SJSA1 (cell line): ENCODE measurements at regions not wholly inside any gene's neighbourhood (a gene's known extent, or its start where the extent isn't known, plus 50 kb on each side); places are given as distances from the start of the nearest gene placed in this dataset.
A peak's percentile ranks its signal among the peaks of the same experiment; 100 is the strongest.

ENCODE experiments used
- DNase-seq, 2 experiments: peaks; one replicate each; pipeline ENCODE4 v3.0.0-alpha.2; 2015 to 2020; ENCODE audit warnings: low spot score in 2 of 2, low read depth in 1 of 2
- H3K27ac ChIP-seq: fragments of 250-450 bp; sonication (Bioruptor Pico); 2 replicates; pipeline ENCODE4 v1.5.1; 2020; ENCODE audit warnings: mild to moderate bottlenecking, moderate library complexity
- H3K27me3 ChIP-seq: fragments of 250-450 bp; sonication (Bioruptor Pico); replicated peaks from 2 replicates; pipeline ENCODE4 v1.5.1; 2020; ENCODE audit warnings: mild to moderate bottlenecking, moderate library complexity
- H3K36me3 ChIP-seq: fragments of 250-450 bp; sonication (Bioruptor Pico); 2 replicates; pipeline ENCODE4 v1.5.1; 2020; ENCODE audit warnings: mild to moderate bottlenecking
- H3K4me1 ChIP-seq: fragments of 250-450 bp; sonication (Bioruptor Pico); replicated peaks from 2 replicates; pipeline ENCODE4 v1.6.1; 2021; ENCODE audit warnings: mild to moderate bottlenecking
- H3K4me3 ChIP-seq: fragments of 250-450 bp; sonication (Bioruptor Pico); 2 replicates; pipeline ENCODE4 v1.5.1; 2020; ENCODE audit warnings: mild to moderate bottlenecking
- H3K9me3 ChIP-seq: fragments of 250-450 bp; sonication (Bioruptor Pico); replicated peaks from 2 replicates; pipeline ENCODE4 v1.5.1; 2020; ENCODE audit warnings: mild to moderate bottlenecking

DNA sequence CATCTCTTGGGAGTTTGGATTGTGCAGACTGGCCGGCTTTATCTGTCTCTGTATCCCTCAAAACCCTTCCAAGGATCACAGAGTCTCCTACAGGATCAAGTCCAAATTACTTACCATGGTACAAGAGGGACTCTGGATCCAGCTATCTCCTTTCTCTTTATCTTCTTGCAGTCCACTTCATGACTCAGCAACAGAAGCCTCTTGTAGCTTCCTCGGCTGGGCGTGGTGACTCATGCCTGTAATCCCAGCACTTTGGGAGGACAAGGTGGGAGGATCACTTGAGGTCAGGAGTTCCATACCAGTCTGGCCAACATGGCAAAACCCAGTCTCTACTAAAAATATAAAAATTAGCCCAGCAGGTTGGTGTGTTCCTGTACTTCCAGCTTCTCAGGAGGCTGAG, 189.7 kb downstream of the BCAT1 start:
- Histone ChIP-seq H3K27ac (no peak overlapping the region; the same call in 1 of the 2 replicates), H3K4me3 (no peak overlapping the region), H3K36me3 (no peaks in the 10 kb centered on the region), H3K9me3 (no peaks in the 10 kb centered on the region), H3K27me3 (no peaks in the 10 kb centered on the region), H3K4me1 (peaks cover 52% of the 10 kb centered on the region)
- peak in 1 of 2 experiments; percentile 54 for DNase-seq

DNA sequence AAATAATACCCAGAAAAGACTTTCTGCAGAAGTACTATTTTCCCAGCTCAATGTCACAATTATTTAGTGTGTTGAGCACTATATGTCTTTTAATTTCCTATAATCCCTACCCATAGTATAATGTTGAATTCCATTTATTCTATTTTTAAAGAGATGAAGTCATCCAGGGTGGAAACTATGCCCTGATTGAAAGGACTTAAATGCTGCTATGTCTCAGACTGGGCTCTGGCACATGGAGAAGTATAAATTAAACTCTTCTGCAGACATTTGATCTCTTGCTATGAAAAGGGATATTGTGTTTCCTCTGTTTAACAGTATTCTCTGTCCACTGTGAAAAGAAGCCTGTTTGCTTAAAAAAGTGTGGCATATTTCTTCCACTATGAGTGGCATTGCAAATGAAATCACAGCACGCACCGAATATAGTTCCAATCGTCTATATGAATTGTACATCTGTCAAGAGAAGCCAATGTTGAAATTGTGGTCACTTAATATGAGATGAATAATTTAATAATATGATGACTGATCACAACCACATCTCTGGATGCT, 192.3 kb downstream of the BCAT1 start:
- no peak overlapping the region for H3K4me3 ChIP-seq
- H3K36me3 ChIP-seq = no peaks in the 10 kb centered on the region
- H3K27ac ChIP-seq = no peak overlapping the region
- peaks cover 59% of the 10 kb centered on the region for H3K4me1 ChIP-seq
- no peak for DNase-seq
- H3K9me3 ChIP-seq = no peaks in the 10 kb centered on the region
- H3K27me3 ChIP-seq = no peaks in the 10 kb centered on the region

DNA sequence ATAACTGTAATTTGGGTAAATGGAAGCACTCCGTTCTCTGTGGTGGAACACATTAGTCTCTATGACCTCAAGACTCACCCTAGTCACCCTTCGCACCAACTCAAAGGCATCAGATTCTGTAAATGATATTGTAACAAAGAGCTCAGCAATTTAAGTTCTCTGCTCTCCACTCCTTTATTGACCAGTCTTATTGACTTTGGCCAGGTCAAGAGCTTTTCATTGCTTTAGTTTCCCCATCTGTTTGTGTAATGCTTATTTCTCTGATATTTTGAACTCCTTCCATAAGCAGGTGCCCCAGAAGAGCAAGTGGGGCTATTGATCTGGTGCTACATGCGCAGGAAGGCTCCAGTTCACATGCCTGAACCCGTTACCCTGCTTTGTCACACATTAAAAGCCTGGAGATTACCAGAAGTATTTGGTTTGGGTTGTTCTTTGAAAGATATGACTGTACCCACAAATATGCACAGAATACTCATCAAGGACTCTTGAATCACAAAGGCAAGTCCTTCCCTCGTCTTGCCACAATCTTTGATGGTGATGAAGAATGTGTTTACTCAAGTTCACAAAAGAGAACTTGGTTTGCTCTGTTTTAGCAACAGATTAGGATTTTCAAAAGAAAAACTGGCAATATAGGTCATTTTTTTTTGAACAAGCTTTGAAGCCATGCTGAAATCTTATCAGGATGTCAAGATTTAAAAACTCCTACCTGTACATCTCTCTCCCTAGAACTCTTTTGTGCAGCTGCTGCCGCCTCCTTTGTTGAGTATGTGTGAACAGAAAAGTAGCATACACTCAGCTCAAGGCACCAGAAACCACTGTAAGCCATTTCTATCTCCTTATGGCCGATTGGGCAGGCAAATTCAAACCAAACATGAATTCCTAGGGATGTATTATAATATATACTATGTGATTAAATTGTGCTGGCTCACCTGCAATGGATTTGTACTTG, 193.9 kb downstream of the BCAT1 start:
- Histone ChIP-seq H3K36me3 (no peaks in the 10 kb centered on the region), H3K9me3 (no peaks in the 10 kb centered on the region), H3K27me3 (no peaks in the 10 kb centered on the region), H3K4me3 (no peak overlapping the region), H3K27ac (peak overlapping the region; percentile 74), H3K4me1 (peaks cover 60% of the 10 kb centered on the region)
- DNase-seq = peak; percentile 56 to 86

DNA sequence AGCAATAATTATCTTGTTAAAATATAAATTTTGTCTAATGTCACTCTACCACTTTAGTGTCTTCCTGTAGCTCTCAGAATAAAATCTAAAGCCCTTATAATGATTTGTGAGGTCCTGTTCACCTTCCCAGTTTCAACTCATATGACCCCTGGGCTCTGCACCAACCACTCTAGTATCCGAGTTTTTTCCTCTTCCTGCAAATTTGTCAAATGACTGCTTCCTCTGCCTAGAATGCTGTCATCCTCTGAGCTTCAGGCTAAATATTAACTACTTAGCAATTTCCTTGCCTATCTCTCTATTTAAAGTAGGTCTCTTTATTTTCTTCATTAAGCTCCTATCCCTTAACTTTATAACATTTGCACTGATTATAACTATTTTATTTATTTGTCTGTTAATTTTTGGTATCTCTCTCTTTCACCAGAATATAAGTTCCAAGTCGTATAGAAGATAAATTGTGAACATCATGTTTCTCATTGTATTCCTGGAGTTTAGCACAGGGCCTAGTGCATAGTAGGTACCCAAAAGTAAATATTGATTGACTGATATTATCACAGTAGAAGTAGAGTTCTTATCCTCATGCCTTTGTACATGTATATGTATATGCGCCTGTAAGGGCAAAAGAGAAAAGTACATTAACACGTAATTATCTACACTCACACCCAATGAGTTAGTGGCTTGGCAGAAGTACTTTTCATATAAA, 196.0 kb downstream of the BCAT1 start:
- H3K4me1 ChIP-seq = peaks cover 56% of the 10 kb centered on the region
- no peak overlapping the region for H3K27ac ChIP-seq
- H3K27me3 ChIP-seq = no peaks in the 10 kb centered on the region
- no peak for DNase-seq
- no peak overlapping the region for H3K4me3 ChIP-seq
- H3K9me3 ChIP-seq = no peaks in the 10 kb centered on the region
- H3K36me3 ChIP-seq = no peaks in the 10 kb centered on the region

DNA sequence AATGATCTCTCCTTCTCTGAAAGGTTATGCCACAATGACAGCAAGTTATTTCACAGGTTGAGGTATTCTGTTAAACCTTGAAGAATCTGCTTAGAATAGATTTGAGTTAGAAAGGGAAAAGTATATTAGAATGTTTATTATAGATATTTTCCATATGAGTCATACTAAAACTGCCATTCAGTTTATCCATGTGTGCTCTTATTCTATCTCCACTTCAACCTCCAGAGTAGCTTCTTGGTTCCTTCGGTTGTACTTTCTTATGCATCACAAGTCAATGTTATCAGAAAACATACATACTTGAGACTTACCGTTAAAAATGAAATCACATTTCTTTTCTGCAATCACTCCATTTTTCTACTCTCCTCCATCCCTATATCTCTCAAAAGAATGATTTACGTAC, 197.7 kb downstream of the BCAT1 start:
- Histone ChIP-seq H3K9me3 (no peaks in the 10 kb centered on the region), H3K27me3 (no peaks in the 10 kb centered on the region), H3K27ac (peak overlapping the region; percentile 52), H3K4me1 (peaks cover 48% of the 10 kb centered on the region), H3K4me3 (no peak overlapping the region), H3K36me3 (no peaks in the 10 kb centered on the region)
- DNase-seq = peak in 1 of 2 experiments; percentile 28

DNA sequence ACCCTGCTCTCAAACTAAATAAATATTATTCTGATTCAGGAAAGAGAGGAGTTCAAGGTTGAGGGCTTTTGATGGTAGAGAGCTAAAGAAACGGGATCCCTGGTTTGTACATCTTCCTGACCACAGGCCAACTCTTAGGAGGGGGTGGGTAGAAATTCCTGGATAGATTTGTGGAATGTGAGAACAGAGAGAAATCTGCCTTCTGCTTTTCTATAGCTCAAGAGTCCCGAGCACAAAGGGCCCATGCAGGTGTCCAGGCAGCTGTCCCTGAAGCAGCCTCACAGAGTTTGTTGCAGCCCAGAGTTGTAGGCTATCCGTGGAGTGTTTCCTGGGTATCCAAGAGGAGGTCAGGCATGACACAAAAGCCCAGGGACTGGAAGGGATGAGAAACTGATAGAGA, 198.6 kb downstream of the BCAT1 start:
- Histone ChIP-seq H3K4me1 (peaks cover 38% of the 10 kb centered on the region), H3K9me3 (no peaks in the 10 kb centered on the region), H3K4me3 (no peak overlapping the region), H3K36me3 (no peaks in the 10 kb centered on the region), H3K27me3 (no peaks in the 10 kb centered on the region), H3K27ac (peak overlapping the region; percentile 52)
- peak in 1 of 2 experiments; percentile 11 for DNase-seq

DNA sequence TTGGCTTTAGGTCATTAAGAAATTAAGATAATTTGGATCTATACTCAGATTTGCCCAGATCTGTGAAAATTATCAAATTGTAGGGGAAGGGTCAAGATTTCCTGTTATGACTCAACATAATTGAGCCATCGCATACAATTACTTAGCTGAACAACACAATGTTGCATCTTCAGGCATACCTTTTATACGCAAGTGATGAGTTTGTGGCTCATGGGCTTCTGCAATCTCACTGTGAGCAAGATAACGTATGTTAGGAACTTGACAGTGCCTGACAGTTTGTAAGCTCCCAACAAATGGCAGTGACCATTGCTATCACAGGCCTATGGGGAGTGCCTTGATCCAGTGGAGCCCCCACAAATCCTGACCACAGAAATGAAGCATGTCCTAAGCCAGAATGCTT, 199.7 kb downstream of the BCAT1 start:
- H3K4me3 ChIP-seq = no peak overlapping the region
- H3K27me3 ChIP-seq = no peaks in the 10 kb centered on the region
- no peaks in the 10 kb centered on the region for H3K36me3 ChIP-seq
- no peaks in the 10 kb centered on the region for H3K9me3 ChIP-seq
- peaks cover 30% of the 10 kb centered on the region for H3K4me1 ChIP-seq
- no peak for DNase-seq
- no peak overlapping the region for H3K27ac ChIP-seq

DNA sequence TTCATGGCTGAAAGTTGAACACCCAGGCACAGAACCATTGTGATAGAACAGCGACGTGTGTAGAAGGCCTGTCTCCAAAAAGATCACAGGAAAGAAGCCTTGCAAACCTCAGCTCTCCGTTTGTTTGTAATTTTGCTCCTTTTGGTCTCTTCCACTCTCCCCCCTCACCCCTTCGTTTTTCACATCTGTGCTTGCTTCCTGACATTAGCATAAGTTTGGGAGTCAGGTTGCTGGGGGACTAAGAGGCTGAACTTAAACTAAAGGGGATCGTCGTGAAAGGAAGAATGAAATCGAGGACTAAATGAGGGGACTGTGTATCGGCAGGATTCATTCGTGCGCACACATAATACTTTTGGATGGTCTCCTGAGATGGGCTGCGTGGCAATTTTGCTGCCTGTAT, 200.6 kb downstream of the BCAT1 start:
- no peak overlapping the region for H3K4me3 ChIP-seq
- no peak overlapping the region for H3K27ac ChIP-seq
- H3K36me3 ChIP-seq = no peaks in the 10 kb centered on the region
- H3K27me3 ChIP-seq = no peaks in the 10 kb centered on the region
- H3K9me3 ChIP-seq = no peaks in the 10 kb centered on the region
- H3K4me1 ChIP-seq = peaks cover 30% of the 10 kb centered on the region
- no peak for DNase-seq

DNA sequence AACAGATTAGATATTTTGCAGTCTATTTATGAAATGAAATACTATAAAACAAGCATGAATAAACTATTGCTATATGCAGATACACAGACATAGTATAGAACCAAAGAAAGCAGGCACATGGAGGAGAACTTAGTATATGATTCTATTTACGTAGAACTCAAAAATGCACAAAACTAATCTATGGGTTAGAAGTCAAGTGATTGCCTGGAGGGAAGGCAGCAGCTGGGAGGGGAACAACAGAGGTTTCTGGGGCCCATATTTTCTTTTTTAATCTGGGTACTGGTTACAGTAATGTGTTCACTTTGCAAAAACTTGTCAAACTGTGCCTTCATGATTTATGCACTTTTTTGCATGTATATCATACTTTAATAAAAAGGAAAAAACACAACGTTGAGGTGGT, 202.0 kb downstream of the BCAT1 start:
- H3K27ac ChIP-seq = no peak overlapping the region
- peaks cover 27% of the 10 kb centered on the region for H3K4me1 ChIP-seq
- H3K9me3 ChIP-seq = no peaks in the 10 kb centered on the region
- no peaks in the 10 kb centered on the region for H3K36me3 ChIP-seq
- H3K4me3 ChIP-seq = no peak overlapping the region
- no peaks in the 10 kb centered on the region for H3K27me3 ChIP-seq
- DNase-seq = no peak

DNA sequence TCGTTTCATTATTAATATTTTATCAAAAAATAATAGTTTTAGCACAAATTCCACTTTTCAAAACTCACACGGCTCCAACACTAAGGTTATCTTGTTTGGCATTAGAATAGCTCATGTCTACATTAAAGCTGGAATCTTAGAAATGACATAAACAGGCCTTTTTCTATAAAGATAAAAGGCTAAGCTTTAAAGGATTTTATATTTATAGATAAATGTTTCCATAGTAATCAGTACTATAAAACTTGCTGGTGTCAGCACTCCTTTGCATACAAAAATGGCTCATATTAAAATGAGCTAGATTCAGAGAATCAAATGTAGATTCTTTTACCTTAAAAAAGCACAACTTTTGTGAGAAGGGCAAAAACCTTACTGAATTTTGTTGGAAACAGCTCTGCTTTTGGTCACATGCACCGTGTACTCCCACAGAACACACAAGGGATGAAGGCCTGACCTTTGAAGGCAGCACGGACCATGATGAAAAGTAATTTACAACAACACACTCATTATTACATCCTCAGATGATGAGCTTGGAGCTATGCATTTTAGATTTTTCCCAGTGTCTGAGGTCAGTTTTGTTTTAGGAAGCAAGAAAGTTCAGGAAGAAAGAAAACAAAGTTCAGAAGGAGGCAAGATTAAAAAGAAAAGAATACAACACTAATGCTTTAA, 202.8 kb downstream of the BCAT1 start:
- no peak overlapping the region for H3K27ac ChIP-seq
- H3K27me3 ChIP-seq = no peaks in the 10 kb centered on the region
- H3K4me3 ChIP-seq = no peak overlapping the region
- no peaks in the 10 kb centered on the region for H3K9me3 ChIP-seq
- H3K36me3 ChIP-seq = no peaks in the 10 kb centered on the region
- no peak for DNase-seq
- H3K4me1 ChIP-seq = peaks cover 19% of the 10 kb centered on the region

DNA sequence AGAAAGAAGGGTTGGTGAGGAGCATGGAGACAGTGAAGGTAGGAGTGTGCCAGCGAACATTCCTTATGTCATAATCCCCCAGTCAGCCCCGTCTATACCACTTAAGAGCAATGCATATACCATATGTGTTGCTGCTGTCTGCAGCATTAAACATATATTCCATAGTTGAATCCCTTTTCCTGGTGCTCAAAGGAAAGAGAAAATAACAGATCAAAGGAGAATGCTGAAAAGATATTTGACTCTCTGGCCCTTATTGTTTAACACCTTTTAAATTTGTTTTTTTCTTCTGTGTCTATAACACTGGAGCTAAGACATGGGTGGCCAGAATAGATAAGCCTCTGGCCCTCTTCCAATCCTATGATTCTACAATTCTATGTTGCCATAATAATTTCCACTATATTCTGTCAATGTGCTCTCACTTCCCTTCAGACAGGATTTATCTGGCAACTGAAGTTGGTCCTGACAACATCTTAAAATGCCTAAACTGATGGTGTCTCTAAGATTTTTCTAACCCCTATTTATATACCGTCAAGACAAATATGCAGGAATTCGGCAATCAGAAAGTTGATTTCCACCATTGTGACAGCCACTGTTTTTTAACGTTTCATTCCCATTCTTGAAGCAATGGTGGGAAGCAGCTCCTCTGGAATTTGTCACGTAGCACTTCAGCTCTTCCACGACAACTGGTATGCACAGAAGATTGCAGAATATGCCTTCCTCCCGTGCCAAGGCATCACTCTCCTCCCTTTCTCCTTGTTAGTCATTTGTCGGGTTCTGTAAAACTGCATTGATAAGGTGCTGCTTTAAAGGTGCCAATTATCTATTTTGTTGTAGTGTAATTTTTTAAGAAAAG, 204.7 kb downstream of the BCAT1 start:
- Histone ChIP-seq H3K27ac (no peak overlapping the region), H3K4me3 (no peak overlapping the region), H3K27me3 (no peaks in the 10 kb centered on the region), H3K4me1 (peaks cover 13% of the 10 kb centered on the region), H3K9me3 (no peaks in the 10 kb centered on the region), H3K36me3 (no peaks in the 10 kb centered on the region)
- DNase-seq = no peak

DNA sequence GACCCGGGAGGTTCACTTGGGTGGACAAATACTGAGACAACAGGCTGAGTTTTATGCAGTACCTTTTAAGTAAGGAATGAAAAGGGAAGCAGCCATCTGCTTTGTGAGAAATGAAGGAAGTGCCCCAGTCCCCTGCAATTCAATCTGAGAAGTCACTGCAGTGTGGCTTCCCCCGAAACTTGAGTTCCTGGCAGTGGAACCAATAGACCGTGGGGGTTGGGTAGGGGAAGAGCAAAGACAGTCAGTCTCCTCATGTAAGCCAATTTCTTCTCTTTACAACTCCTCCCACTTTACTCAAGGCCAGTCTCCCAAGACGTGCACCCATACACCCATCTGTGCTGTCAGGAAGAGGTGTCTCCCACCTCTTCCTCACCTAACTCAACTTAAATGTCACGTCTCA, 206.5 kb downstream of the BCAT1 start:
- no peaks in the 10 kb centered on the region for H3K36me3 ChIP-seq
- no peak overlapping the region for H3K27ac ChIP-seq
- H3K9me3 ChIP-seq = no peaks in the 10 kb centered on the region
- H3K27me3 ChIP-seq = no peaks in the 10 kb centered on the region
- H3K4me3 ChIP-seq = no peak overlapping the region
- no peak for DNase-seq
- H3K4me1 ChIP-seq = peaks cover 28% of the 10 kb centered on the region

DNA sequence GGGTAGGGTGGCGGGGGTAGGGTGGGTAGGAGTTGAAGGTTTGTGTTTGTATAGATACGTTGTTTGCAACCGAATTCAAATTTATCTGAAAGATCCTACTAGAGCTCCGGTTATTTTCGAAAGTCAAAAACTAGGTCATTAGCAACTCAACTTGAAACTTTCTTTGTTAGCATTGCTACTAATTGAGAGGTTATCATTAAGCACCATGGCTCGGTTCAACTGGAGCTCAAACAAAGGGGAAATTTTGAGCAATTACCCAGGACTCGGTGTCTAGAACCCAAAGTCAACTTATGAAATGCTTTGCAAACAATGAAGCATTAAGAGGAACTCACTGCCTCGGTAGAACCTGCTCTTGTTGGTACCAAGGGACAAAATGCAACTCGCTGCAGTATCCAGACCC, 207.7 kb downstream of the BCAT1 start:
- no peak overlapping the region for H3K27ac ChIP-seq
- H3K9me3 ChIP-seq = no peaks in the 10 kb centered on the region
- no peaks in the 10 kb centered on the region for H3K27me3 ChIP-seq
- no peak overlapping the region for H3K4me3 ChIP-seq
- no peak for DNase-seq
- peaks cover 28% of the 10 kb centered on the region for H3K4me1 ChIP-seq
- no peaks in the 10 kb centered on the region for H3K36me3 ChIP-seq
